KOPT-K1 (cell line): ENCODE measurements at regions not wholly inside any gene's neighbourhood (a gene's known extent, or its start where the extent isn't known, plus 50 kb on each side); places are given as distances from the start of the nearest gene placed in this dataset.

Experiments used
- H3K27ac ChIP-seq: fragments of 200-600 bp; sonication (generic); 2 replicates; pipeline ENCODE4 v1.5.1; 2016; ENCODE audit warnings: antibody characterized with exemption, mild to moderate bottlenecking, low read depth, low read length; ENCODE audit not compliant: poor library complexity, severe bottlenecking
- H3K36me3 ChIP-seq: fragments of 200-600 bp; sonication (generic); 2 replicates; pipeline ENCODE4 v1.5.1; 2017; ENCODE audit warnings: antibody characterized with exemption, mild to moderate bottlenecking, low read length, moderate library complexity; ENCODE audit not compliant: insufficient read depth
- H3K9me3 ChIP-seq: fragments of 200-600 bp; sonication (generic); 2 replicates; pipeline ENCODE4 v1.5.1; 2017; ENCODE audit warnings: antibody characterized with exemption, low read length, mild to moderate bottlenecking; ENCODE audit not compliant: insufficient read depth, poor library complexity, severe bottlenecking

GRCh38 chr7:36066343-36066664 lies 86.8 kb upstream of the EEPD1 start:
- Histone ChIP-seq H3K9me3 (no peaks in the 10 kb centered on the region), H3K36me3 (no peaks in the 10 kb centered on the region), H3K27ac (no peak overlapping the region)

GRCh38 chr7:36070230-36070629 lies 82.8 kb upstream of the EEPD1 start:
- Histone ChIP-seq H3K27ac (no peak overlapping the region), H3K36me3 (no peaks in the 10 kb centered on the region), H3K9me3 (no peaks in the 10 kb centered on the region)

- Histone ChIP-seq H3K27ac (no peak overlapping the region), H3K36me3 (no peaks in the 10 kb centered on the region), H3K9me3 (no peaks in the 10 kb centered on the region)
Observed at GRCh38 chr7:36071605-36072004, 81.4 kb upstream of the EEPD1 start.

GRCh38 chr7:36072620-36073019 lies 80.4 kb upstream of the EEPD1 start:
- Histone ChIP-seq H3K27ac (no peak overlapping the region), H3K9me3 (no peaks in the 10 kb centered on the region), H3K36me3 (no peaks in the 10 kb centered on the region)

- no peaks in the 10 kb centered on the region for H3K9me3 ChIP-seq
- H3K36me3 ChIP-seq: no peaks in the 10 kb centered on the region
- no peak overlapping the region for H3K27ac ChIP-seq
Observed at GRCh38 chr7:36075561-36075960, 77.5 kb upstream of the EEPD1 start.

GRCh38 chr7:36076074-36076473 lies 77.0 kb upstream of the EEPD1 start:
- no peaks in the 10 kb centered on the region for H3K9me3 ChIP-seq
- no peaks in the 10 kb centered on the region for H3K36me3 ChIP-seq
- H3K27ac ChIP-seq: no peak overlapping the region

GRCh38 chr7:36078816-36079360 lies 74.2 kb upstream of the EEPD1 start:
- Histone ChIP-seq H3K36me3 (no peaks in the 10 kb centered on the region), H3K9me3 (no peaks in the 10 kb centered on the region), H3K27ac (no peak overlapping the region)

GRCh38 chr7:36079446-36080025 lies 73.5 kb upstream of the EEPD1 start:
- Histone ChIP-seq H3K36me3 (no peaks in the 10 kb centered on the region), H3K27ac (no peak overlapping the region), H3K9me3 (no peaks in the 10 kb centered on the region)

GRCh38 chr7:36080843-36081242 lies 72.2 kb upstream of the EEPD1 start:
- no peaks in the 10 kb centered on the region for H3K9me3 ChIP-seq
- H3K27ac ChIP-seq: no peak overlapping the region
- H3K36me3 ChIP-seq: no peaks in the 10 kb centered on the region

- H3K9me3 ChIP-seq: no peaks in the 10 kb centered on the region
- no peaks in the 10 kb centered on the region for H3K36me3 ChIP-seq
- H3K27ac ChIP-seq: no peak overlapping the region
Observed at GRCh38 chr7:36082216-36082615, 70.8 kb upstream of the EEPD1 start.

GRCh38 chr7:36082910-36083309 lies 70.1 kb upstream of the EEPD1 start:
- H3K9me3 ChIP-seq: peaks cover 1% of the 10 kb centered on the region
- H3K36me3 ChIP-seq: no peaks in the 10 kb centered on the region
- H3K27ac ChIP-seq: no peak overlapping the region

GRCh38 chr7:36083626-36084380 lies 69.3 kb upstream of the EEPD1 start:
- Histone ChIP-seq H3K27ac (no peak overlapping the region), H3K36me3 (no peaks in the 10 kb centered on the region), H3K9me3 (peaks cover 8% of the 10 kb centered on the region)

- H3K9me3 ChIP-seq: peaks cover 16% of the 10 kb centered on the region
- H3K27ac ChIP-seq: no peak overlapping the region
- no peaks in the 10 kb centered on the region for H3K36me3 ChIP-seq
Observed at GRCh38 chr7:36084485-36085091, 68.5 kb upstream of the EEPD1 start.

- peaks cover 20% of the 10 kb centered on the region for H3K9me3 ChIP-seq
- no peak overlapping the region for H3K27ac ChIP-seq
- H3K36me3 ChIP-seq: no peaks in the 10 kb centered on the region
Observed at GRCh38 chr7:36085096-36085495, 68.0 kb upstream of the EEPD1 start.

GRCh38 chr7:36086571-36086970 lies 66.5 kb upstream of the EEPD1 start:
- H3K9me3 ChIP-seq: peaks cover 20% of the 10 kb centered on the region
- H3K27ac ChIP-seq: no peak overlapping the region
- no peaks in the 10 kb centered on the region for H3K36me3 ChIP-seq

- Histone ChIP-seq H3K27ac (no peak overlapping the region), H3K36me3 (no peaks in the 10 kb centered on the region), H3K9me3 (peaks cover 20% of the 10 kb centered on the region)
Observed at GRCh38 chr7:36088553-36088952, 64.5 kb upstream of the EEPD1 start.
